8988T (cell line): ENCODE measurements at regions not wholly inside any gene's neighbourhood (a gene's known extent, or its start where the extent isn't known, plus 50 kb on each side); places are given as distances from the start of the nearest gene placed in this dataset.
"Not testable (repeated sequence)": the region's sequence is repeated elsewhere in the genome, so short reads cannot be mapped to it uniquely, and the experiment has no call there.

Experiments used
- DNase-seq: peaks from one replicate; pipeline ENCODE4 v3.0.0; 2011

DNA sequence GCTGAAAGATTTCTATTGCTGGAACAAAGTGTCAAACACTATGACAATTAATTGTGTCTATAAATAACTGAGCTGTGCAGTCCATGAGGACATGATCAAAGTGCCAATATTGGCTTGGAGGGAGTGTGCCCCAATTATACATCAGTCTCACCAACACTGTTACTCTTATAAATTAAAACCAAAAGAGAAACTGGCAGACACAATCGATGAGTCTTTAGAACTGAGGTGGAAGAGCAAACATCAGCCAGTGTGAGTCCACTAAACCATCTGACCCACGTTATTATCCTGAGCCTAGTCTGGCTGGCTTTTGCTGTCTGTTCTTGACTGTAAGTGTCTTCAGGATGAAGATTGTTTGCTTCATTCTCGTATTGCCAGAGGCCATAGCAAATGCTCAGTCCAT is 98.9 kb downstream of the OLIG3 start:
- DNase-seq = no peak

DNA sequence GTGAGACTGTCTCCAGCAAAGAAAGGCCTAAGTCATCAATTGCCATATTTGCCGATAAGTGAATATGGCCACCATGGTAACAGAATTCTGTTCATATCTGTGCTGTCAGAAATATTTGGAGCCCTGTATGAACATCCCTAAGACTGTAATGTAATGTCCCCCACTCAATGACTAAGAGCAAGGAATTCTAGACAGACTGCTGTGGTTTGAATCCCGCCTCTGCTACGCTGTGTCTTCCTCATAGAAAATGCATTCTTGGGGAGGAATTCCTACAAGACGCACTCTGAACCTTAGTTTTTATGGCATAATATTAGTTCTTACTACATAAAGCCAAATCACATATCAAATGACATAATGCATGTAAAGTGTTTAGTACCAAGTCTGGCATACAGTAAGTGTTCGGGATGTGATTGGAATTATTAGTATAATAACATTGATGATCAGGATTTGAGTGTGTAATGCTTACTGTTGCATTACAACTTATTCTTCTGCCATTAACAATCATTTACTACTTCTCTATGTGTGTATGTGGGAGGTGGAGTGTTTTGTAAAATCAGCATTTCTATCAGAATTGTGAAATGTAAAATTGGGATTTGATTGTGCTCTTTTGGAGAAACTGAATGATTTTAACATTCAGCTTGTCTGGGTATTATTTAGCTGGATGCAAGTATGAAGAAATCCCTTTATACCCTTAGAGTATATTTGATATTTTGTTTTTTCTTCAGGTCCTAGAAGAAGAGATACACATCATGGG is 103.0 kb downstream of the OLIG3 start:
- DNase-seq = no peak

DNA sequence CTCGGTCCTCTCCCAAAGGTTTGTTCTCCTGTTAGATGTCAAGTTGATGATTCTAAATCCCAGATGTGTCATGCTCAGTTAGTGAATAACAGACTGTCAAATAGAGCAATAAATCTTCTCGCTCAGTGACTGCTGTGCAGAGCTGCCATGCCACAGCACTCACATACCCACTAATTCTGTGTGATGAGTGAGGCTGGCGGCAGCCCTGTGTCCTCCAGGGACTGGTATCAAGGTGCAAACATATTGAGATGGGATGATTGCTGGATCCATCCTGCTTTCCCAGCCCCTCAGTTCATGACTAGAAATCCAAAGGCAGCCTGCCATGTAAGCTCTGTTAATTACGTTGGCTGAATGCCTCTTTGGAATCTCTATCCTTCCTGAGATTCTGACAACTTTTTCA is 103.9 kb downstream of the OLIG3 start:
- DNase-seq = no peak

DNA sequence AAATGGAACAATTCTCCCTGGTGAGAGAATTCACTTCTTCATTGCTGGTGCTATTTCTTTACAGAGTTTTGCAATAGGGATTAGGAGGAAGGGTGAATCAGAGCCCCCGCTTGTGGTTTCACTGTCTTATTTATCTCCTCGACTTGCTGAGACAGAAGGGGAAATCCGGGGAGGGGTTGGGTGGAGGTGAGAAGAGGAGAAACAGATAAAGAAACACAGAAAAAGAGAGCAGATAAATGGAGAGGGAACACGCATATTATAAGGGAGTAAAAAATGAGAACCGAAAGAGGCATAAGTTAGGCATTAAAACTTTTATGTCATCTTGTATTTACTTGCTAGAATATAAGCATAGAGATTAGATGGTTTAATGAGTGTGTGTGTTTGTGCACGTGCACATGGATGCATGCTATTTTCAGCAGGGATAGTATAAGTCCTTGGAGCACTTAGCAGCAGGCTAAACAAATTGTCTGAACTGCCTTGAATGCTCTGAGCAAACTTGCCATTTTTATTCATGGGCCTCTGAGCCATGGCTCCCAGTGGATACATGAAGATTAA is 105.0 kb downstream of the OLIG3 start:
- DNase-seq = no peak

DNA sequence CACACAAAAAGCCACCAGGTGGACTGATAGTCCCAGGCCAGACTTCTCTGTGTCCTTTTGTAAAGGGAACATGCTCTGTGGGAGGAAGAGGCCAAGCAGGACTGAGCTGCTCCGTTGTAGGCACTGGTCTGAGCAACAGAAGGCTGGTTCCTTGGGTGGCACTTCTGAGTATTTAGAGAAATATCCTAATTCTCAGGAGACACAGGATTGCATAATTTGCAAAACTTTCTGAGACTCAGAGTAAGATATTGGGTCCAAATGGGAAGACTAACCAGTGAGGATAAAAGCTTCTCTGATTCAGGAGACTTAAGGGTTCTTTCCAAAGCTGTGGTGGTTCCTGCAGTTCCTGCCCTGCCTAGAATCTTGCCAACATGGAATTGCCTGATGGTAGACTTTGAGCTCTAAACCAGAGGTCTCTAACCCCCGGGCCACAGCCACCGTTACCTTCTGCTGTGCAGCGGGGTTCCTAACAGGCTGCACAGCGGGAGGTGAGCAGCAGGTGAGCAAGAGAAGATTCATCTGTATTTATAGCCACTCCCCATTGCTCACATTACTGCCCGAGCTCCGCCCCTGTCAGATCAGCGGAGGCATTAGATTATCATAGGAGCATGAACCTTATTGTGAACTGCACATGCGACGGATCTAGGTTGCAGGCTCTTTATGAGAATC is 107.0 kb downstream of the OLIG3 start:
- DNase-seq = no peak

DNA sequence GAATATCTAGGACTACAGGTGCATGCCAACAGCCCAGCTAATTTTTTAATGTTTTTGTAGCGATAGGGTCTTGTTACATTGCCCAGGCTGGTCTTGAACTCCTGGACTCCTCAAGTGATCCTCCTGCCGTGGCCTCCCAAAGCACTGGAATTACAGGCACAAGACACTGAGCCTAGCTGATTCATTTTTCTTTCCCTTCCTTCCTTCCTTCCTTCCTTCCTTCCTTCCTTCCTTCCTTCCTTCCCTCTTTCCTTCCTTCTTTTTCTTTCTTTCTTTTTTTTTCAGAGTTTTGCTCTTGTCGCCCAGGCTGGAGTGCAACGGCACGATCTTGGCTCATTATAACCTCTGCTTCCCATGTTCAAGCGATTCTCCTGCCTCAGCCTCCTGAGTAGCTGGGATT is 110.9 kb downstream of the OLIG3 start:
- not testable (repeated sequence) for DNase-seq

DNA sequence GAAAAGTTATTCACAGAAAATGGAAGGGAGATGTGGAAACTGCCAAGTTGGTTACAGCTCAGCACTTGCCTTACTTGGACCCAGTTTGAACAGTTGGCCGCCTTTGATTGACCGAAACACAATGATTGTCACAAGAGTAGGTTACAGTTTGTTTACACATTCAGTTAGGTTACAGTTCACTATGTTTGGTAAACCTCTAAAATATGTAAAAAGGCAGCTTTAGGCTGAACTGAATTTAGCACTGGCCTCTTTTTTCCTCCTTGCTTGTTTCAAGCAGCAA is 116.2 kb downstream of the OLIG3 start:
- DNase-seq = no peak

DNA sequence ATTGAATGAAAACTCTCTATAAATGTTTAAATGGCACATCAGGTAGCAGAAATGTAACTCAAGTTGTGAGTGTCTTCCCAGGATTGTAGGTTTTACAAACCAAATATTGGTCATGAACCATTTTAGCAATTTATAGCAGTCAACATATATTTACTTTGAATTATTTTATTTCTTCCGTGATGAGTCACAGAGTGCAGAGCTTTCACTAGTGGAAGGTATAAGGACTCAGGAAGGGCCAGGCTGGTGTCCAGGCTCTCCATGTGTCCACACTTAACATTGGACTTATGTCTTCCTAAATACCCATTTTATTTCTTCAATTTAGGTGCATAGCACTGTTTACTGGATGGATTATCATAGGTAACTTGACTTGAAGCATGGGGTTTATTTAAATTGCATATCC is 120.9 kb downstream of the OLIG3 start:
- no peak for DNase-seq

DNA sequence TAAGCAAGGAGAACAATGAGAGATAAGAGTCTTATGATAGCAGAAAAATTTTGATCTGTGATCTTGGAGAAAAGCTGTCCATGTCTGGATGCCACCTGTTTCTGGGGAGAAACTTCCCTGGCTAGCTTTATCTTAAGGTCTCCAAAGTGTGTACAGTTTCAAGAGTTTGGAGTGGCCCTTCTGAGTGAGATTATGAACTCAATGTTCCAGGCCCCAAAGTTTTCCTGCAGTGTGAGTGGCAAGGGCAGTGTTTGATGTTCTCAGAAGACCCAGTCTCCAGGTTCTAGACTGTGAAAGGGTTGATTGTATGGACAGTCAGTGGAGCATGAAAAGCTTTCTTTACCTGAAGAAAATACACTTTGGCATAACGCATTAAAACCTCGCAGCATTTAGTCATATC is 121.7 kb downstream of the OLIG3 start:
- DNase-seq = no peak

DNA sequence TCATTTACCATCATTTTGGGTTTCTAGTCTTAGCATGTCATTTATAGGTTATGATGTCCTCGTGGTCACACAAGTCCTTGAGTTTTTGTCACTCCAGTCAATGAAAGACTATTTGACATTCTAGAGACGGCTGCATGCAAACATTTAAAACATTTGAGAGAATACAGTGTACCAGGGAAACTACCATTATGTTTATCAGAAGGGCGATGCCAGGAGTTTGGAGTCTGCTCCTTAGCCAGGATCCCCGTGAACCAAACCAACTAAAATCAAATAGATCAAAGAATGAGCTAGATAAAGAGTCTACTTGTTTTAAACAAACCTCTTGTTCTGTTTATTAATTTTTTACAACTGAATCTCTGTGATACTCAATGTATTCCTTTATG is 122.6 kb downstream of the OLIG3 start:
- no peak for DNase-seq

DNA sequence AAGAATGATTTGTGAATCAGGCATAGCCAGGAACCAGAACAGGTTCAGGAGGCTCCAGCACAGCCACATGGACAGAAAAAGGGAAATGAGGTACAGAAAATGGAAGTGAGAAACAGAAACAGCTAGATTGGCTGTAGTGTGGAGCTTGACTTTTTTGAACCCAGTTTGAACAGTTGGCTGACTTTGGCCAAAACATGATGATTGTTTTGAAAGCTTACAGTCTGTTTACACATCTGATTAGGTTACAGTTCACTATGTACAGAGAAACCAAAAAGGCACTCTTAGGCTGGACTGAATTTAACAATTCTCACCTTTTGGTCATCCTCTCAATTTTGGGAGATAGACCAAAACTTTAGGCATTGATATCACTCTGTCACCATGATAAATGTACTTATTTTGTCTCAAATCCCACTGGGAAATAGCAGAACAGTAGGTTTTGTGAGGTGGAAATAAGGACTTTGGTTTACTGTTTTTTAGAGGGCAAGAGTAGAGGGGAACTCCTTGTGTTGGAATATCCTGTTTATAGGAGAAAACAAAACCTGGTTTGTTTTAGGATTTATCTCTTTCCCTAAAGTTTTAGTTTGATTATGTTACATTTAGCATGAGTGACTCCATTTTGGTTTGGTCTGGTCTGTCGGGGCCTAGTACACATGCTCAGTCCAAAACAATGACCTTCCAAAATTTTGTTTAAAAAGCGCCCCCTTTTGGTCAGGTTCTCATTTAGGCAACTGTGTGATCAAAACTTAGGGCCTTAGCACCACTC is 123.1 kb downstream of the OLIG3 start:
- DNase-seq = no peak

DNA sequence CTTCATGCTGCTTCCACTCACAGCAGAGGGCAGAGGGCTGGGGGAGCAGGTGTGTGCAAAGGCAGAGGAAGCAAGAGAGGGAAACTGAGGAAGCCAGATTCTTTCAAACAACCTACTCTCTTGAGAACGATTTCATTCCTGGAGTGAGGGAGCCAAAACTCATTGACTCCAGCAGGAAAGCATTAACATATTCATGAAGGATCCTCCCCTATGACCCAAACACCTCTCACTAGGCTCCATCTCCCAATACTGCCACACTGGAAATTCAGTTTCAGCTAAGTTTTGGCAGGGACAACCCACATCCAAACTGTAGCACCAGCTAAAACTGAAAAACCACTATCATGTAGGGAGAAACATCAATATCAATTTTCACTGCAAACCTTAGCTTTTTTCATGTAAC is 125.1 kb downstream of the OLIG3 start:
- no peak for DNase-seq

DNA sequence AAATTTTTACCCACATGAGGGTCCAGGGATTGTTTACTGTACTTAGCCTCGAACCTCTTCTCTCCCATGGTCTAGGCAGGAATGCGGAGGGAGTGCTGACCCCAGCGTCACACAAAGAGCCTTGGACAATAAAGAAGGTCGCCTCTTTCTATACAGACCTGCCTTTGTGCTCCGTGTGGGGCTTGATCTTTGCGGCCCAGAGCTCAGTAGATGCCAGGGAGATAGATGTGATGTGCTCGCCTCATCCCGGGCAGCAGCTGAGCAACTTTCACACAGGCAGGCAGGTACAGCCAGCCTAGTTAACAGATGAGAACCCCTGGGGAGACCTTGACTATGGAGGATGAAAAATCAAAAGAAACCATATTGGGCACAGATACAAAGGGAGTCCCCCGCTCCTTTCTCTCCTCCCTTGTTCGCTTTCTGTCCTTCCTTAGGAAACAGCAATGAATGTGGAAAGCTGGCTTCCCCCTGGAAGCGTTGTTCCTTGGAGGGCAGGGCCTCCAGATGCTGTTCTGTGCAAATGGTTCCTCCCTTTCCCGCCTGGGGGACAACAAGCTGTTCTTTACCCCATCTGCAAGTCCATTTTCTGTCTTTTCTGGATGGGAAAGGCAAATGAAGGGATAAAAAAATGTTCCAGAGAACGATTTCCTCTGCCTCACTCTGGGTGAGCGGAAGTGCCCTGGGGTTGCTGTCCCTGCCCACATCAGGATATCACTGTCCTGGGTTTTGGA is 128.3 kb downstream of the OLIG3 start:
- no peak for DNase-seq

DNA sequence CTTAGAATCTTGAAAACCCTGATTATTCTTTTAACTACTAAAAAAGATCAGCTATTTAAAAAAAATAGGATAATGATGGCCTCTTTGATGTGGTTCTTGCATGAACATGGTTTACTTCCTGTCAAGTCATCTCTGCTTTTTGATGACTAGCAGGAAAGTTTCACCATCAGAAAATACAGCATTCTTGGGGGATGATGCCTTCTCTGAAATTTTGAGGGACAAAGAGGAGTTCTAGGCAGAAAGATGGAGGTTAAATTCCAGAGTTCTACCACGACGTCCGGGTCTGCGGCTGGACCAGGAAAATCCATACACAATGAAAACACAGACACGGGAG is 130.4 kb downstream of the OLIG3 start:
- DNase-seq = no peak

DNA sequence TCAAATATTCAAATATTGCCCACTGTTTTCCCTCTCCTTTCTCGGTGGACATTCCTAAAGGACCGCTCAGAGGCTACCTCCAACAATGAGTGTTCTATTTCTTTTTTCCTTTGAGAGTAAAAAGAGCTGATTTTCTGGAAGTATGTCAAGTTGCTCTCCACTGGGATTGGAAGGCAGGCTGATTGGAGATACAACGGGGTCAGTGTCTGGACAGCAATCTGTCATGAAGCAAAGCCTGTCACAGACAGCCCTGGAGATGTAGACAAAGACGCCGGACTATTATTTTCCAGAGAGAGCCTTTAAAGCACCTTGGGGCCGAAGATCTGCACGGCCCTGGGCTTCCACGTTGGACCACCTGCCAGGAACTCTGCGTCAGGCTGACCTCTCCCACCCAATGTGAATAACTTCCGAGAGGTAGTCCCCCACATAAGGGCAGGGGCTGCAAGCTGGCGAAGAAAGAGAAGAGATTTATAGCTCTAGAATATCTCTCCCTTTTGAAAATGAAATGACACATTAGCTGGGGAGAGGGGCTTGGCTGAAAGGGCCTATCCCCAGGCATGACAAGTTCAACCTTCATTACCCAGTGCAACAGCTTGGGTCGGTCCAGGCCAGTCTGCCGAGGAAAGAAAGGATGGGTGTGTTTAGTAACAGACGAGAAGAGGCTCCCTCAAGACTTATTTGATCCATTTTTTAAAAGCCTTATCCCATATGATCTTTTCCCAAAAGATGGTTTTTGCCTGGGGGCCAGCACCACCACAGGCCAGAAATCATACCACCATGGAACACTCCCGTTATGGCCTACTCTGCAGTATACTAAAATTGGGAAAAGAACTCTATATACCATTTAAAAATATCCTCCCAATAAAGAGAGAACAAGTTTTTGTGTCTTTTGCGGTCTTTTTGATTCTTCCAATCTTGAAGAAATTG is 131.1 kb downstream of the OLIG3 start:
- DNase-seq = no peak

DNA sequence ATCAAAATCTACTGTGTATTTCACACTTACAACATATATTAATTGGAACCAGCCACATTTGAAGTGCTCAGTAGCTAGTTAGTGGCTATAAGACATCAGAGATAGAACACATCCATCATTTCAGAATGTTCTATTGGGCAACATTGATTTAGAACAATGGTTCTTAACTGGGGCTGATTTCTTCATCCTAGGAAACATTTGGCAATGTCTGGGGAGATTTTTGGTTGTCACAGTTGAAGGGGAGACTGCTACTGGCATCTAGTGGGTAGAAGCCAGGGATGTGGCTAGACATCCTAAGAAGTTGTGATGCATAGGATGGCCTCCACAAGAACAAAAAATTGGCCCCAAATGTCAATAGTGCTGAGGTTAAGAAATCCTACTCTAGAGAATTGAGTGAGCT is 132.5 kb downstream of the OLIG3 start:
- DNase-seq = no peak

DNA sequence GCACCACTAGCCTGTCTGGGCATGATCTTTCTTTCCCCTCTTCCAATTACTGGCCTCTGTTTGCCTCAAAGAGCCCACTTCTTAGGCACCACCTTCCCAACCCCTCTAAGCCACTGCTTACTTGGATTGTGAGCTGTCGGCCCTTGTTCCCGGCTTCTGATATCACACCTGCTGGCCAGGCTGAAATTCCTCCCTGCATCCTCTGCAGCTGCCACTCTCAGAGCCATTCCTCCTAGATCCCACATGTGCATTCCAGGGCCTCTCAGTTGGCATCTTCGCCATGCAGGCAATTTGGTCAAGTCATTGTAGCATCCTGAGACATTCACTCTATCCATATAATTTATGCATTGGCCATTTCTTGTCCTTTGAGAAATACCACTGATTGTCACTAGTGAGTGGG is 135.9 kb downstream of the OLIG3 start:
- DNase-seq = no peak

DNA sequence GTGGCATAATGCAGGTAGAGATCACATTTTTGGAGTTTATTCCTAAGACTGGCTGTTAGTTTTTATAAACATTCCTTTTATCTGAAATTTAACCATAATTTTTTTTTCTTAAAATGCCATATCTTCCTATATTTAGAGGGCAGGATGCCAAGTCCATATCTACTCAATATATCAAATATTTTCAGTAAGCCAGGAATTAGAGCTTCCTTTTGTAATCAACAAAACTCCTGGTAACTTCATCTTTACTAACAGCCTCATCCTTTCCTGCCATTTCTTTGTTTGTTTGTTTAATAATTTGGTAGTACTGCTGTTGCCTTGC is 136.3 kb downstream of the OLIG3 start:
- DNase-seq = no peak

DNA sequence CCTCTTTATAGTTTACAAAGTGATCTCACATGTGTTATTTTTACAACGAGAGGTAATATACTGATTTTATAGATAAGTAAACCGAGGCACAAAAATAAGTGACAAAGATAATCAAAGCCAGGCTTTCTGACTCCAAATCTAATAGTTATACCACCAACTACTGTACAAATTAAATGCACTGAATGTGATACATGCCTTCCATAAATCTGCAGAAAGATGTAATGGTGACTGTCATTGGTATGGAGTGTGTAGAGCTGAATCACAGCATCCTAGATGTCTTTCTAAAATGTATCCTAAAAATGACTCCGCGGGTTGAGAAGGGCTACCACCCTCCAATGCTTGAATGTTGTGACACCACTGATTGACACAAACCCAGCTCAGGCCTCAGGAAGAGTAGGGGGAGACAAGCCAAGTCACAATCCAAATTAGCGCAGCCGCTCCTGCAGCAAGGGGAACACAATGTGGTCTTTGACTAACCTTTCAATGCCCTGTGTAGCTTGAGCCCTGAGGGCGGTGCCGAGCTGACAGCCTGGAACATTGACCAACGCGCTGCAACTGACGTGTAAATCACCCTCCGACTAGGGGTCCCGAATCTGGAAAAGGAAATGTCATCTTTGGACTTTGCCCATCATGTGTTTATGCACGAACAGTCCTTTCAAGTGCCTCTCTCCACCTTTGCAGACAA is 136.8 kb downstream of the OLIG3 start:
- no peak for DNase-seq

DNA sequence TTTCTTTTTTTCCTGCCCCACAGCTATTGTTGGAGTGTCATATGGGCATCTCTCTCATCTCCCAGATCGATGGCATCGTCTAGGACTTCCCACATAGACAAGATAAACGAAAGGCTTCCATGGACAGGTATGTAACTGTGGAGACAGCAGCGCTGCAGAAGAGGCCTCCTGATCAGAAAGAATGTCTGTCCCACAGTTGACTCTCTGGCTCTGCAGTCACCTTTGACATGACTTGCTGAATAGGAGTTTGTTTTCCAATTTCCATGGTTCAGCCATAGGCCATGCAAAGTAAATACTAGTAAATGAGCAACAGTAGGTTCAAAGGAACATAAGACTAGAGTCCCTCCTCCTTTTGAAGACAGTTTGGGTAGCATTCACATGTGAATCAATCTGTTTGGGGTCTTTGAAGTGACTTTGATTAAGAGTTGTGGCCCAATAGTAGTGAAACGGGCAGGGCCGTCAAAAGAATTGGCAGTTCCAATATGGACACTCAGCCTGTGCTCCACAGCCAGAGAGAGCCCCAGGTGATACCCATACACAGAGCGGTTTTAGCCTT is 134.7 kb upstream of the IFNGR1 start:
- no peak for DNase-seq

DNA sequence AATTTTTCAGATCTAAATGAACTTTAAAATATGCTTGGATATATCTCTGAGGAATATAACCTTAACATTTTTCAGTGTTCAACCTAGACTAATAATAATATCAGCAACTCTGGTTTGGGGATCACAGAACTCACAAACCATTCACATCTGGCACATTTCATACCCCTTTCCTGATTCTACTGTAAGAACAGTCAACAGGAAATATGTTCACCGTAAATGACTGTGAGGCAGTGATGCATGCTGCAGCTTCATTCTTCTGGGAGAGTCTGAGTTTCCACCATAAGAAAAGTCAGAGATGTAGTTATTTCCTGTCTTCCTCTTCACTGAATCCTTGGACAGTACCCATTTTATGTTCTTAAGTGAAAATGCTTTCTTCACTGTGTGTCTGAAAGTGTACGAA is 134.2 kb upstream of the IFNGR1 start:
- no peak for DNase-seq

DNA sequence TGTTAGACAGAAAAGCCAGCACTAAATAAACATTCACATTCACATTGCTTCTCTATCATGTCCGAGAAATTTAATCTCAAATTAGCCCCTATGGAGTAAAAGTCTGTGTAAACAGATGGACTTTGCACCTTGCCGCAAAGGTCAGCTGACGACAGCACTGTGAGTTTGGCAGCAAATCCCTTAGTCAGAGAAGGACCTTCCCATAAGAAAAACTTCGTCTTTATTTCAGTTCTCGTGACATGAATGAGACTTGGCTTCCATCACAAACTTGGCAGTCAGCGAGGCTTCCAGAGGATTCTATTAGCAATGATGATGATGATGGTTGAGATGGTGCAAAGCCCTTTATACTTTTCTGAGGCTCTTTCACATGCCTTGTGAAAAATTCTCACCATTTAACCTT is 133.7 kb upstream of the IFNGR1 start:
- DNase-seq = no peak
